ENCODE measurements at regions not wholly inside any gene's neighbourhood (a gene's known extent, or its start where the extent isn't known, plus 50 kb on each side); places are given as distances from the start of the nearest gene placed in this dataset.

GRCh38 chr1:193569983-193570269 lies 383.5 kb upstream of the B3GALT2 start:
- TF ChIP-seq CTCF (IDR thresholded peaks at IDR 0.05) (no peak), POLR2A (IDR thresholded peaks at IDR 0.05) (no peak)

Measured in thyroid gland (tissue), 4 donors.